ENCODE measurements at regions not wholly inside any gene's neighbourhood (a gene's known extent, or its start where the extent isn't known, plus 50 kb on each side); places are given as distances from the start of the nearest gene placed in this dataset.

- TF ChIP-seq RAD21 (IDR thresholded peaks at IDR 0.05; ENCODE audit: low read depth) (no peak), TCF12 (IDR thresholded peaks at IDR 0.05; ENCODE audit: low read depth) (no peak), EP300 (IDR thresholded peaks at IDR 0.05; ENCODE audit: borderline replicate concordance) (no peak), TAF1 (IDR thresholded peaks at IDR 0.05; ENCODE audit: low read depth) (no peak), MAX (IDR thresholded peaks at IDR 0.05) (no peak), CREB1 (IDR thresholded peaks at IDR 0.05; ENCODE audit: low read depth) (no peak), TEAD4 (IDR thresholded peaks at IDR 0.05) (no peak), YY1 (IDR thresholded peaks at IDR 0.05; ENCODE audit: low read depth) (no peak), EGR1 (IDR thresholded peaks at IDR 0.05) (no peak), CEBPB (IDR thresholded peaks at IDR 0.05) (no peak), NFIC (IDR thresholded peaks at IDR 0.05) (no peak), FOXM1 (IDR thresholded peaks at IDR 0.05; ENCODE audit: borderline replicate concordance, low read depth) (no peak), ZBTB7A (IDR thresholded peaks at IDR 0.05; ENCODE audit: low read depth) (no peak)
- TF ChIP-seq, protein P1, sequence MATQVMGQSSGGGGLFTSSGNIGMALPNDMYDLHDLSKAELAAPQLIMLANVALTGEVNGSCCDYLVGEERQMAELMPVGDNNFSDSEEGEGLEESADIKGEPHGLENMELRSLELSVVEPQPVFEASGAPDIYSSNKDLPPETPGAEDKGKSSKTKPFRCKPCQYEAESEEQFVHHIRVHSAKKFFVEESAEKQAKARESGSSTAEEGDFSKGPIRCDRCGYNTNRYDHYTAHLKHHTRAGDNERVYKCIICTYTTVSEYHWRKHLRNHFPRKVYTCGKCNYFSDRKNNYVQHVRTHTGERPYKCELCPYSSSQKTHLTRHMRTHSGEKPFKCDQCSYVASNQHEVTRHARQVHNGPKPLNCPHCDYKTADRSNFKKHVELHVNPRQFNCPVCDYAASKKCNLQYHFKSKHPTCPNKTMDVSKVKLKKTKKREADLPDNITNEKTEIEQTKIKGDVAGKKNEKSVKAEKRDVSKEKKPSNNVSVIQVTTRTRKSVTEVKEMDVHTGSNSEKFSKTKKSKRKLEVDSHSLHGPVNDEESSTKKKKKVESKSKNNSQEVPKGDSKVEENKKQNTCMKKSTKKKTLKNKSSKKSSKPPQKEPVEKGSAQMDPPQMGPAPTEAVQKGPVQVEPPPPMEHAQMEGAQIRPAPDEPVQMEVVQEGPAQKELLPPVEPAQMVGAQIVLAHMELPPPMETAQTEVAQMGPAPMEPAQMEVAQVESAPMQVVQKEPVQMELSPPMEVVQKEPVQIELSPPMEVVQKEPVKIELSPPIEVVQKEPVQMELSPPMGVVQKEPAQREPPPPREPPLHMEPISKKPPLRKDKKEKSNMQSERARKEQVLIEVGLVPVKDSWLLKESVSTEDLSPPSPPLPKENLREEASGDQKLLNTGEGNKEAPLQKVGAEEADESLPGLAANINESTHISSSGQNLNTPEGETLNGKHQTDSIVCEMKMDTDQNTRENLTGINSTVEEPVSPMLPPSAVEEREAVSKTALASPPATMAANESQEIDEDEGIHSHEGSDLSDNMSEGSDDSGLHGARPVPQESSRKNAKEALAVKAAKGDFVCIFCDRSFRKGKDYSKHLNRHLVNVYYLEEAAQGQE (IDR thresholded peaks at IDR 0.05; ENCODE audit: low read depth), result no peak
These were observed 650.8 kb downstream of the PLPP3 start for GRCh38 chr1:55928576-55928975.
